ENCODE measurements at regions not wholly inside any gene's neighbourhood (a gene's known extent, or its start where the extent isn't known, plus 50 kb on each side); places are given as distances from the start of the nearest gene placed in this dataset.

DNA sequence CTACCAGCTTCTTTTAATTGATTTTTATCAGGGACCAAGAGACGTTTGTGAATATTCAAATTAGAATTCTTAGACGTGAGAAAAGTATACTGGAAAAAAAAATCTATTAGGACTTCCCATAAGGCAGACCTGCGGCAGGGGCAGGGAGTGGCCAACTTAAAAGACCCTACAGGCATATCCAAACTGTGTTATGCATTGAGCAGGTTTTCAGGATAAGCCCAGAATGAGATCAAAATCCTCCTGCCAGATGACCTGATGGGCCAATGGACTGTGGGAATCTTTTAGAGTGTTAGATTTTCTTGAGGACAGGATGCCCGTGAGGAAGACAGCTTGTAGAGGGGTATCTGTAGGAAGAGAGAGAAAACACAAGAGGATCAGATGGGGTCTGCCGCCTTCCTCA is 391.5 kb downstream of the CD83 start:
- no peak overlapping the region for H3K27ac ChIP-seq
- no peaks in the 10 kb centered on the region for H3K9me3 ChIP-seq
- H3K4me1 ChIP-seq: peaks cover 0 to 8% (median 3%) of the 10 kb centered on the region in 4 donors
- H3K4me3 ChIP-seq: no peak overlapping the region
- H3K36me3 ChIP-seq: no peaks in the 10 kb centered on the region
- in situ Hi-C loops (cut with MboI; ENCODE audit: low pct_ligation_motif_present in 1 of 4, low pct_unique_long_range_greater_than_20kb in 1 of 4, low sequenced_read_pairs in 3 of 4) (no loop called here), intact Hi-C loops (cut with DNase I; ENCODE audit: low total_unique reads) (no loop called here)
- WGBS, 2 donors (ENCODE audit: low coverage in 1 of 2): 85 to 90% methylated on average over 4 to 5 of the region's 5 CpGs
- no peak for DNase-seq
- no peak for TF ChIP-seq EP300 (IDR thresholded peaks at IDR 0.05; ENCODE audit: low read depth)
- no peak for TF ChIP-seq CTCF (IDR thresholded peaks at IDR 0.05)
- no peak for TF ChIP-seq POLR2A (IDR thresholded peaks at IDR 0.05)
- TF ChIP-seq POLR2AphosphoS5 (IDR thresholded peaks at IDR 0.05): no peak
- H3K27me3 ChIP-seq: no peaks in the 10 kb centered on the region

DNA sequence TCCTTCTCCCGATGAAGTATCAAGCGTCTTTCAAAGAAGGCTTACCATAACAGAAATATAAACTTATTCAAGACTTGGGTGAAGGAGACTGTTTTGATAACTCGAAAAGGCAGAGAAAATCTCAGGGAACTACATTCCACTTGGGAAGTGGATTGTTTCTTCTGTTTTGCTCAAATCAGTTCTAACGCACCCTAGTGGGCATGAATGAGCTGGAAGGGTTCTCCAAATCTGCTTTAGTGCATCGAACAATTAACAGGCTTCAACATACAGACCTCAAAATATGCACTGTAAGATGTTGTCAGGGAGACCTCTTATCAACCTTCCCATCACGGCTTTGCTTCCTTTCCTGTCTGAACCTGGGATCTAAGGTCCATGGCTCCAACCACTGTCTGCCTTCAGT is 392.5 kb downstream of the CD83 start:
- Histone ChIP-seq H3K27ac (no peak overlapping the region), H3K4me1 (peaks cover 0 to 8% (median 3%) of the 10 kb centered on the region in 4 donors), H3K9me3 (no peaks in the 10 kb centered on the region), H3K27me3 (no peaks in the 10 kb centered on the region), H3K4me3 (no peak overlapping the region), H3K36me3 (no peaks in the 10 kb centered on the region)
- WGBS, 2 donors (ENCODE audit: low coverage in 1 of 2): 86 to 90% methylated on average over 4 to 6 of the region's 6 CpGs
- intact Hi-C loops (cut with DNase I; ENCODE audit: low total_unique reads): no loop called here
- TF ChIP-seq CTCF (IDR thresholded peaks at IDR 0.05) (no peak), POLR2A (IDR thresholded peaks at IDR 0.05) (no peak), POLR2AphosphoS5 (IDR thresholded peaks at IDR 0.05) (no peak), EP300 (IDR thresholded peaks at IDR 0.05; ENCODE audit: low read depth) (no peak)
- in situ Hi-C loops (cut with MboI; ENCODE audit: low pct_ligation_motif_present in 1 of 4, low pct_unique_long_range_greater_than_20kb in 1 of 4, low sequenced_read_pairs in 3 of 4): no loop called here
- DNase-seq: no peak

DNA sequence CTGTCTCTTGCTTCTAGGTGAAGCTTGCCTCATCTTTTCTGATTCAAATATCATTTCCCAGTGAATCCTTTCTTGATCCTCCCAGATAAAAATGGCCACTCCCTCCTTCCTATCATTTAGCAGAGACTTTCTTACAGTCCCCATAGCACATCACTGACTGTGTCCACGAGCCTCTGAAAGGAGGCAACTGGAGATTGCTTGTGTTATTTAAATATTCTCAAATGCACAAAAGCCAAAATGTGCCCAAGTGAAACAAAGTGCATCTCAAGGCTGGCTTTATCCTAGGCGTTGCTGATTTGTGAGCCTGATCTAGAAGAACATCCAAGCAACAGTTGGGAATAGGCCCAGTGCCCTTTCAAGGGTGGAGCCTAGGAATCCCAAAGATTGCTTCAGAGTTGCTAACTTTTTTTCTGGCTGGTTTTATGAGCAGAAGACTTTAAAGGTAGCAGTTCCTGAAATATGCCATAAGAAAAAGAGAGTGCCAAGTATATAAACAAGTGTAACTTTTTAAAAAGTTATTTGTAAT is 393.6 kb downstream of the CD83 start:
- intact Hi-C loops (cut with DNase I; ENCODE audit: low total_unique reads): no loop called here
- Histone ChIP-seq H3K36me3 (no peaks in the 10 kb centered on the region), H3K27ac (no peak overlapping the region), H3K4me1 (peaks cover 0 to 8% (median 3%) of the 10 kb centered on the region in 4 donors), H3K9me3 (no peaks in the 10 kb centered on the region), H3K27me3 (no peaks in the 10 kb centered on the region), H3K4me3 (no peak overlapping the region)
- TF ChIP-seq CTCF (IDR thresholded peaks at IDR 0.05): no peak
- no peak for TF ChIP-seq EP300 (IDR thresholded peaks at IDR 0.05; ENCODE audit: low read depth)
- TF ChIP-seq POLR2AphosphoS5 (IDR thresholded peaks at IDR 0.05): no peak
- TF ChIP-seq POLR2A (IDR thresholded peaks at IDR 0.05): no peak
- DNase-seq: no peak
- WGBS, 2 donors (ENCODE audit: low coverage in 1 of 2): 60 to 68% methylated on average over 1 to 2 of the region's 2 CpGs
- in situ Hi-C loops (cut with MboI; ENCODE audit: low pct_ligation_motif_present in 1 of 4, low pct_unique_long_range_greater_than_20kb in 1 of 4, low sequenced_read_pairs in 3 of 4): no loop called here

GRCh38 chr6:14512246-14512645 is 394.7 kb downstream of the CD83 start:
- intact Hi-C loops (cut with DNase I; ENCODE audit: low total_unique reads): no loop called here
- 88 to 100% methylated on average over 2 to 3 of the region's 3 CpGs for WGBS, 2 donors (ENCODE audit: low coverage in 1 of 2)
- no peak for TF ChIP-seq EP300 (IDR thresholded peaks at IDR 0.05; ENCODE audit: low read depth)
- no peak for TF ChIP-seq CTCF (IDR thresholded peaks at IDR 0.05)

More at GRCh38 chr6:14512246-14512645, 394.7 kb downstream of the CD83 start:
- H3K4me3 ChIP-seq: no peak overlapping the region
- no peaks in the 10 kb centered on the region for H3K4me1 ChIP-seq
- no peaks in the 10 kb centered on the region for H3K9me3 ChIP-seq
- in situ Hi-C loops (cut with MboI; ENCODE audit: low pct_ligation_motif_present in 1 of 4, low pct_unique_long_range_greater_than_20kb in 1 of 4, low sequenced_read_pairs in 3 of 4): no loop called here
- H3K27ac ChIP-seq: no peak overlapping the region
- no peak for DNase-seq
- no peaks in the 10 kb centered on the region for H3K36me3 ChIP-seq
- no peaks in the 10 kb centered on the region for H3K27me3 ChIP-seq
